Suppressor macrophage (primary cell): ENCODE measurements at regions not wholly inside any gene's neighbourhood (a gene's known extent, or its start where the extent isn't known, plus 50 kb on each side); places are given as distances from the start of the nearest gene placed in this dataset.

Experiments used
- DNase-seq, 4 experiments: peaks; one replicate each; pipeline ENCODE4 v3.0.0-alpha.2; 2020 to 2022

GRCh38 chr3:180188512-180189309 is 152.0 kb upstream of the PEX5L start:
- no peak for DNase-seq

GRCh38 chr3:180189310-180189648 is 152.5 kb upstream of the PEX5L start:
- no peak for DNase-seq

- no peak for DNase-seq
Observed at GRCh38 chr3:180196658-180197057, 159.9 kb upstream of the PEX5L start.

- no peak for DNase-seq
Observed at GRCh38 chr3:180199417-180199995, 162.8 kb upstream of the PEX5L start.

- DNase-seq: no peak
Observed at GRCh38 chr3:180215866-180216265, 179.1 kb upstream of the PEX5L start.

- no peak for DNase-seq
Observed at GRCh38 chr3:180223268-180223667, 186.5 kb upstream of the PEX5L start.

- no peak for DNase-seq
Observed at GRCh38 chr3:180229113-180229512, 192.4 kb upstream of the PEX5L start.

GRCh38 chr3:180239939-180240338 is 203.2 kb upstream of the PEX5L start:
- no peak for DNase-seq

GRCh38 chr3:180246688-180247195 is 210.0 kb upstream of the PEX5L start:
- peak in 1 of 4 experiments; percentile 6 for DNase-seq

- DNase-seq: no peak
Observed at GRCh38 chr3:180250172-180250571, 213.4 kb upstream of the PEX5L start.

GRCh38 chr3:180252683-180253082 is 215.9 kb upstream of the PEX5L start:
- DNase-seq: no peak

- no peak for DNase-seq
Observed at GRCh38 chr3:180253283-180253682, 216.5 kb upstream of the PEX5L start.

- no peak for DNase-seq
Observed at GRCh38 chr3:180264479-180264878, 227.7 kb upstream of the PEX5L start.

- no peak for DNase-seq
Observed at GRCh38 chr3:180265551-180265950, 228.8 kb upstream of the PEX5L start.

GRCh38 chr3:180267202-180267843 is 230.6 kb upstream of the PEX5L start:
- no peak for DNase-seq

GRCh38 chr3:180274536-180274935 is 237.8 kb upstream of the PEX5L start:
- no peak for DNase-seq

GRCh38 chr3:180275176-180275575 is 238.4 kb upstream of the PEX5L start:
- no peak for DNase-seq

- no peak for DNase-seq
Observed at GRCh38 chr3:180277041-180277440, 240.3 kb upstream of the PEX5L start.

- peak in 2 of 4 experiments; percentile 22 to 29 for DNase-seq
Observed at GRCh38 chr3:180278583-180279188, 241.9 kb upstream of the PEX5L start.

GRCh38 chr3:180280555-180280954 is 243.8 kb upstream of the PEX5L start:
- no peak for DNase-seq

- no peak for DNase-seq
Observed at GRCh38 chr3:180282386-180282785, 245.6 kb upstream of the PEX5L start.

GRCh38 chr3:180283251-180283650 is 246.5 kb upstream of the PEX5L start:
- no peak for DNase-seq
